HUES6 (cell line): ENCODE measurements at regions not wholly inside any gene's neighbourhood (a gene's known extent, or its start where the extent isn't known, plus 50 kb on each side); places are given as distances from the start of the nearest gene placed in this dataset.

Experiments
- H3K27ac ChIP-seq: 2 replicates; pipeline ENCODE4 v1.7.0; 2013; ENCODE audit warnings: low read depth, mild to moderate bottlenecking, low read length, inconsistent platforms
- H3K27me3 ChIP-seq: 2 replicates; pipeline ENCODE4 v1.6.1; 2013; ENCODE audit warnings: low read length; ENCODE audit not compliant: control insufficient read depth, insufficient read depth
- H3K36me3 ChIP-seq: 2 replicates; pipeline ENCODE4 v1.6.1; 2013; ENCODE audit warnings: low read length; ENCODE audit not compliant: control insufficient read depth, insufficient read depth
- H3K4me1 ChIP-seq: 2 replicates; pipeline ENCODE4 v1.6.1; 2013; ENCODE audit warnings: low read length; ENCODE audit not compliant: control insufficient read depth, insufficient read depth
- H3K4me3 ChIP-seq: 2 replicates; pipeline ENCODE4 v1.5.1; 2013; ENCODE audit warnings: low read depth, low read length
- H3K9ac ChIP-seq: one replicate; pipeline ENCODE4 v1.6.1; 2013; ENCODE audit warnings: mild to moderate bottlenecking, low read length
- H3K9me3 ChIP-seq: 2 replicates; pipeline ENCODE4 v1.6.1; 2013; ENCODE audit warnings: low read depth, low read length; ENCODE audit not compliant: control insufficient read depth, insufficient read depth

- no peak overlapping the region for H3K9ac ChIP-seq
These were observed 104.6 kb upstream of the ZFHX3 start for GRCh38 chr16:73152386-73153125.

GRCh38 chr16:73151941-73152340, 104.0 kb upstream of the ZFHX3 start:
- Histone ChIP-seq H3K27me3 (no peaks in the 10 kb centered on the region), H3K9me3 (no peaks in the 10 kb centered on the region), H3K4me1 (peaks cover 22% of the 10 kb centered on the region), H3K9ac (no peak overlapping the region), H3K27ac (no peak overlapping the region; the same call in 1 of the 2 replicates), H3K4me3 (no peak overlapping the region), H3K36me3 (no peaks in the 10 kb centered on the region)

More at GRCh38 chr16:73152386-73153125, 104.6 kb upstream of the ZFHX3 start:
- no peaks in the 10 kb centered on the region for H3K27me3 ChIP-seq
- no peak overlapping the region; the same call in 1 of the 2 replicates for H3K27ac ChIP-seq
- no peak overlapping the region for H3K4me3 ChIP-seq
- no peaks in the 10 kb centered on the region for H3K9me3 ChIP-seq
- no peaks in the 10 kb centered on the region for H3K36me3 ChIP-seq
- peaks cover 22% of the 10 kb centered on the region for H3K4me1 ChIP-seq

GRCh38 chr16:73151225-73151624, 103.3 kb upstream of the ZFHX3 start:
- Histone ChIP-seq H3K9ac (no peak overlapping the region), H3K4me1 (peaks cover 22% of the 10 kb centered on the region), H3K9me3 (no peaks in the 10 kb centered on the region)

GRCh38 chr16:73150786-73151185, 102.9 kb upstream of the ZFHX3 start:
- H3K4me3 ChIP-seq = no peak overlapping the region
- H3K27ac ChIP-seq = no peak overlapping the region
- H3K36me3 ChIP-seq = no peaks in the 10 kb centered on the region
- H3K4me1 ChIP-seq = peaks cover 22% of the 10 kb centered on the region
- H3K9ac ChIP-seq = no peak overlapping the region
- no peaks in the 10 kb centered on the region for H3K9me3 ChIP-seq
- H3K27me3 ChIP-seq = no peaks in the 10 kb centered on the region

More at GRCh38 chr16:73151225-73151624, 103.3 kb upstream of the ZFHX3 start:
- Histone ChIP-seq H3K36me3 (no peaks in the 10 kb centered on the region), H3K27me3 (no peaks in the 10 kb centered on the region), H3K27ac (no peak overlapping the region), H3K4me3 (no peak overlapping the region)

- Histone ChIP-seq H3K27ac (no peak overlapping the region), H3K4me1 (peaks cover 34% of the 10 kb centered on the region), H3K36me3 (no peaks in the 10 kb centered on the region), H3K9me3 (no peaks in the 10 kb centered on the region), H3K4me3 (no peak overlapping the region), H3K27me3 (no peaks in the 10 kb centered on the region), H3K9ac (no peak overlapping the region)
These were observed 101.4 kb upstream of the ZFHX3 start for GRCh38 chr16:73149334-73149733.

- no peak overlapping the region for H3K27ac ChIP-seq
- H3K4me1 ChIP-seq = peaks cover 30% of the 10 kb centered on the region
- H3K27me3 ChIP-seq = no peaks in the 10 kb centered on the region
- no peak overlapping the region for H3K4me3 ChIP-seq
- no peaks in the 10 kb centered on the region for H3K9me3 ChIP-seq
- H3K36me3 ChIP-seq = no peaks in the 10 kb centered on the region
- no peak overlapping the region for H3K9ac ChIP-seq
These were observed 100.0 kb upstream of the ZFHX3 start for GRCh38 chr16:73147958-73148357.

GRCh38 chr16:73145166-73145880, 97.4 kb upstream of the ZFHX3 start:
- Histone ChIP-seq H3K27me3 (no peaks in the 10 kb centered on the region), H3K36me3 (no peaks in the 10 kb centered on the region), H3K9me3 (no peaks in the 10 kb centered on the region), H3K27ac (no peak overlapping the region), H3K4me3 (no peak overlapping the region), H3K4me1 (peaks cover 12% of the 10 kb centered on the region), H3K9ac (no peak overlapping the region)

- no peak overlapping the region for H3K9ac ChIP-seq
- no peak overlapping the region for H3K4me3 ChIP-seq
- no peaks in the 10 kb centered on the region for H3K27me3 ChIP-seq
- no peak overlapping the region for H3K27ac ChIP-seq
- H3K9me3 ChIP-seq = no peaks in the 10 kb centered on the region
- H3K4me1 ChIP-seq = peaks cover 12% of the 10 kb centered on the region
- H3K36me3 ChIP-seq = no peaks in the 10 kb centered on the region
These were observed 95.9 kb upstream of the ZFHX3 start for GRCh38 chr16:73143576-73144422.

GRCh38 chr16:73143002-73143401, 95.1 kb upstream of the ZFHX3 start:
- no peaks in the 10 kb centered on the region for H3K36me3 ChIP-seq
- no peak overlapping the region for H3K4me3 ChIP-seq
- peaks cover 12% of the 10 kb centered on the region for H3K4me1 ChIP-seq
- 0 out of 2 replicates have a peak, but pooled peaks cover 5% of the 10 kb centered on the region for H3K27me3 ChIP-seq
- no peaks in the 10 kb centered on the region for H3K9me3 ChIP-seq
- H3K9ac ChIP-seq = no peak overlapping the region
- H3K27ac ChIP-seq = no peak overlapping the region

GRCh38 chr16:73142053-73142854, 94.3 kb upstream of the ZFHX3 start:
- H3K9ac ChIP-seq = no peak overlapping the region
- no peak overlapping the region for H3K4me3 ChIP-seq
- H3K36me3 ChIP-seq = no peaks in the 10 kb centered on the region
- peaks cover 12% of the 10 kb centered on the region for H3K4me1 ChIP-seq
- H3K27me3 ChIP-seq = 0 out of 2 replicates have a peak, but pooled peaks cover 5% of the 10 kb centered on the region
- H3K27ac ChIP-seq = no peak overlapping the region
- H3K9me3 ChIP-seq = no peaks in the 10 kb centered on the region
